Nephron (organoid): ENCODE measurements at regions not wholly inside any gene's neighbourhood (a gene's known extent, or its start where the extent isn't known, plus 50 kb on each side); places are given as distances from the start of the nearest gene placed in this dataset.

Source experiments
- H3K27ac Mint-ChIP-seq, 3 experiments: 2 replicates each; pipeline ENCODE4 v1.8.0; 2020; ENCODE audit warnings: mixed read lengths in 3 of 3, mild to moderate bottlenecking in 2 of 3, moderate library complexity in 1 of 3
- H3K27me3 Mint-ChIP-seq: 2 replicates; pipeline ENCODE4 v1.8.0; 2021; ENCODE audit warnings: low read depth, mild to moderate bottlenecking, moderate library complexity, mixed read lengths
- H3K36me3 Mint-ChIP-seq: 2 replicates; pipeline ENCODE4 v1.8.0; 2020; ENCODE audit warnings: low read depth, mixed read lengths
- H3K4me1 Mint-ChIP-seq: 2 replicates; pipeline ENCODE4 v1.8.0; 2020; ENCODE audit warnings: mixed read lengths
- H3K4me3 Mint-ChIP-seq, 3 experiments: 2 replicates each; pipeline ENCODE4 v1.8.0; 2020; ENCODE audit warnings: mild to moderate bottlenecking in 3 of 3, mixed read lengths in 3 of 3, moderate library complexity in 2 of 3
- H3K9me3 Mint-ChIP-seq: 2 replicates; pipeline ENCODE4 v1.8.0; 2020; ENCODE audit warnings: mixed read lengths
- TF ChIP-seq, protein P1 (sequence below), 3 experiments: fragments of 200-600 bp; sonication (generic); IDR thresholded peaks; one replicate each; pipeline ENCODE4 v1.5.0; 2021; ENCODE audit warnings: antibody characterized with exemption in 3 of 3; ENCODE audit not compliant: unreplicated experiment in 3 of 3

GRCh38 chr1:209048941-209049669 is 534.4 kb upstream of the CAMK1G start:
- peaks cover 32% of the 10 kb centered on the region for H3K4me1 Mint-ChIP-seq
- H3K9me3 Mint-ChIP-seq = peaks cover 18% of the 10 kb centered on the region
- no peak overlapping the region for H3K4me3 Mint-ChIP-seq
- H3K36me3 Mint-ChIP-seq = no peaks in the 10 kb centered on the region
- peak overlapping the region in 1 of 3 experiments; percentile 11 for H3K27ac Mint-ChIP-seq
- TF ChIP-seq, protein P1, sequence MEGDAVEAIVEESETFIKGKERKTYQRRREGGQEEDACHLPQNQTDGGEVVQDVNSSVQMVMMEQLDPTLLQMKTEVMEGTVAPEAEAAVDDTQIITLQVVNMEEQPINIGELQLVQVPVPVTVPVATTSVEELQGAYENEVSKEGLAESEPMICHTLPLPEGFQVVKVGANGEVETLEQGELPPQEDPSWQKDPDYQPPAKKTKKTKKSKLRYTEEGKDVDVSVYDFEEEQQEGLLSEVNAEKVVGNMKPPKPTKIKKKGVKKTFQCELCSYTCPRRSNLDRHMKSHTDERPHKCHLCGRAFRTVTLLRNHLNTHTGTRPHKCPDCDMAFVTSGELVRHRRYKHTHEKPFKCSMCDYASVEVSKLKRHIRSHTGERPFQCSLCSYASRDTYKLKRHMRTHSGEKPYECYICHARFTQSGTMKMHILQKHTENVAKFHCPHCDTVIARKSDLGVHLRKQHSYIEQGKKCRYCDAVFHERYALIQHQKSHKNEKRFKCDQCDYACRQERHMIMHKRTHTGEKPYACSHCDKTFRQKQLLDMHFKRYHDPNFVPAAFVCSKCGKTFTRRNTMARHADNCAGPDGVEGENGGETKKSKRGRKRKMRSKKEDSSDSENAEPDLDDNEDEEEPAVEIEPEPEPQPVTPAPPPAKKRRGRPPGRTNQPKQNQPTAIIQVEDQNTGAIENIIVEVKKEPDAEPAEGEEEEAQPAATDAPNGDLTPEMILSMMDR (IDR thresholded peaks at IDR 0.05; ENCODE audit: unreplicated experiment in 3 of 3) = no peak
- peaks cover 5% of the 10 kb centered on the region for H3K27me3 Mint-ChIP-seq

GRCh38 chr1:209051570-209051969 is 531.9 kb upstream of the CAMK1G start:
- Mint-ChIP-seq H3K9me3 (peaks cover 38% of the 10 kb centered on the region), H3K4me3 (no peak overlapping the region), H3K36me3 (no peaks in the 10 kb centered on the region), H3K4me1 (peaks cover 23% of the 10 kb centered on the region), H3K27ac (no peak overlapping the region), H3K27me3 (peaks cover 12% of the 10 kb centered on the region)
- TF ChIP-seq, protein P1 (IDR thresholded peaks at IDR 0.05; ENCODE audit: unreplicated experiment in 3 of 3) = no peak

DNA sequence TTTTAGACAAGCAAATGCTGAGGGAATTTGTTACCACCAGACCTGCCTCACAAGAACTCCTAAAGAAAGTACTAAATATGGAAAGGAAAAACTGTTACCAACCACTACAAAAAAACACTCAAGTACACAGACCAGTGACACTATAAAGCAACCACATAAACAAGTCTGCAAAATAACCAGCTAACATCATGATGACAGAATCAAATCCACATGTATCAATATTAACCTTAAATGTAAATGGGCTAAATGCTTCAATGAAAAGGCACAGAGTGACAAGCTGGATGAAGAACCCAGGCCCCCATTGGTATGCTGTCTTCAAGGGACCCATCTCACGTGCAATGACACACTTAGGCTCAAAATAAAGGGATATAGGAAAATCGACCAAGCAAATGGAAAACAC is 529.9 kb upstream of the CAMK1G start:
- H3K36me3 Mint-ChIP-seq = no peaks in the 10 kb centered on the region
- no peak overlapping the region for H3K4me3 Mint-ChIP-seq
- TF ChIP-seq, protein P1 (IDR thresholded peaks at IDR 0.05; ENCODE audit: unreplicated experiment in 3 of 3) = no peak
- peaks cover 41% of the 10 kb centered on the region for H3K9me3 Mint-ChIP-seq
- H3K27me3 Mint-ChIP-seq = peaks cover 9% of the 10 kb centered on the region
- H3K4me1 Mint-ChIP-seq = peaks cover 16% of the 10 kb centered on the region
- no peak overlapping the region for H3K27ac Mint-ChIP-seq

GRCh38 chr1:209057083-209057482 is 526.4 kb upstream of the CAMK1G start:
- TF ChIP-seq, protein P1 (IDR thresholded peaks at IDR 0.05; ENCODE audit: unreplicated experiment in 3 of 3) = no peak
- peaks cover 11% of the 10 kb centered on the region for H3K27me3 Mint-ChIP-seq
- H3K27ac Mint-ChIP-seq = no peak overlapping the region
- H3K4me3 Mint-ChIP-seq = no peak overlapping the region
- H3K4me1 Mint-ChIP-seq = peaks cover 27% of the 10 kb centered on the region
- no peaks in the 10 kb centered on the region for H3K36me3 Mint-ChIP-seq
- H3K9me3 Mint-ChIP-seq = peaks cover 40% of the 10 kb centered on the region

DNA sequence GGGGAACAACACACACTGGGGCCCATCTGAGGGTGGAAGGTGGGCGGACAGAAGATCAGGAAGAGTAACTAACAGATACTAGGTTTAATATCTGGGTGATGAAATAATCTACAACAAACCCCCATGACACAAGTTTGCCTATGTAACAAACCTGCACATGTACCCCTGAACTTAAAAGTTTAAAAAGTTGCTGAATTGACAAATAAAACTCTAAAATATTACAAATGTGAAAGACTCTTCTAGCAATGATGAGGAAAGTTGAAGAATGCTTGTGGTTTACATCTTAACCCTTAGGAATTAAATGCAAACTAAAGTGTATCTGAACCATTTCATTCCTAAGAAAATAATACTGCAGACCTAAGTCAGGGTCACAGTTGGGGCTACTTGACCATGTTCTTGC is 525.6 kb upstream of the CAMK1G start:
- Mint-ChIP-seq H3K36me3 (no peaks in the 10 kb centered on the region), H3K4me1 (peaks cover 36% of the 10 kb centered on the region), H3K9me3 (peaks cover 32% of the 10 kb centered on the region), H3K27me3 (peaks cover 11% of the 10 kb centered on the region), H3K4me3 (no peak overlapping the region), H3K27ac (no peak overlapping the region)
- TF ChIP-seq, protein P1 (IDR thresholded peaks at IDR 0.05; ENCODE audit: unreplicated experiment in 3 of 3) = no peak

GRCh38 chr1:209059376-209059775 is 524.1 kb upstream of the CAMK1G start:
- Mint-ChIP-seq H3K4me3 (no peak overlapping the region), H3K27ac (no peak overlapping the region), H3K4me1 (peaks cover 40% of the 10 kb centered on the region), H3K36me3 (no peaks in the 10 kb centered on the region), H3K9me3 (peaks cover 20% of the 10 kb centered on the region), H3K27me3 (peaks cover 8% of the 10 kb centered on the region)
- TF ChIP-seq, protein P1 (IDR thresholded peaks at IDR 0.05; ENCODE audit: unreplicated experiment in 3 of 3) = no peak
